Suprapubic skin (tissue), 4 donors: ENCODE measurements at regions not wholly inside any gene's neighbourhood (a gene's known extent, or its start where the extent isn't known, plus 50 kb on each side); places are given as distances from the start of the nearest gene placed in this dataset.

Experiments used
- DNase-seq, 2 donors: peaks; one replicate each; pipeline ENCODE4 v3.0.0-alpha.2; 2019; ENCODE audit warnings: low spot score in 2 of 2
- H3K27ac ChIP-seq: fragments of 200-600 bp; sonication (generic); one replicate; pipeline ENCODE4 v1.5.1; 2019
- H3K27me3 ChIP-seq: fragments of 200-600 bp; sonication (generic); one replicate; pipeline ENCODE4 v1.5.1; 2019
- H3K36me3 ChIP-seq: fragments of 200-600 bp; sonication (generic); one replicate; pipeline ENCODE4 v1.5.1; 2019
- H3K4me1 ChIP-seq: fragments of 200-600 bp; sonication (generic); one replicate; pipeline ENCODE4 v1.5.1; 2019
- H3K4me3 ChIP-seq: fragments of 200-600 bp; sonication (generic); one replicate; pipeline ENCODE4 v1.5.1; 2019; ENCODE audit warnings: mild to moderate bottlenecking
- H3K9me3 ChIP-seq: fragments of 200-600 bp; sonication (generic); one replicate; pipeline ENCODE4 v1.5.1; 2019
- CTCF ChIP-seq, 2 donors: fragments of 200-600 bp in 1 of 2; fragments of 450-650 bp in 1 of 2; sonication (generic) in 1 of 2; IDR thresholded peaks; one replicate each; pipeline ENCODE4 v1.5.1; 2016 to 2019; ENCODE audit warnings: antibody characterized with exemption in 2 of 2, mild to moderate bottlenecking in 1 of 2, moderate library complexity in 1 of 2
- EP300 ChIP-seq: sonication (generic); formaldehyde crosslinking; IDR thresholded peaks from one replicate; pipeline ENCODE4 v1.6.1; 2017; ENCODE audit warnings: antibody characterized with exemption
- POLR2A ChIP-seq, 2 donors: fragments of 450-650 bp; IDR thresholded peaks; one replicate each; pipeline ENCODE4 v1.6.1; 2017; ENCODE audit warnings: antibody characterized with exemption in 2 of 2, mild to moderate bottlenecking in 2 of 2, moderate library complexity in 2 of 2
- POLR2AphosphoS5 ChIP-seq, 3 donors: sonication (generic); formaldehyde crosslinking; IDR thresholded peaks; one replicate each; pipeline ENCODE4 v1.6.1; 2017; ENCODE audit warnings: antibody characterized with exemption in 3 of 3
- WGBS: methylation state at CpG from one replicate; pipeline ENCODE4 v1.1.5; 2018; 5-methylcytosine and 5-hydroxymethylcytosine counted together

GRCh38 chr3:22685597-22685996, 517.5 kb upstream of the UBE2E2 start:
- no peaks in the 10 kb centered on the region for H3K4me1 ChIP-seq
- no peak for DNase-seq
- no peak overlapping the region for H3K27ac ChIP-seq
- WGBS = 80% methylated on average over 2 of the region's 2 CpGs
- H3K27me3 ChIP-seq = no peaks in the 10 kb centered on the region
- H3K4me3 ChIP-seq = no peak overlapping the region
- no peaks in the 10 kb centered on the region for H3K9me3 ChIP-seq
- H3K36me3 ChIP-seq = no peaks in the 10 kb centered on the region
- TF ChIP-seq POLR2A (IDR thresholded peaks at IDR 0.05) = no peak

- TF ChIP-seq EP300 = no peak
- no peak for TF ChIP-seq POLR2AphosphoS5 (IDR thresholded peaks at IDR 0.05)
- TF ChIP-seq POLR2A (IDR thresholded peaks at IDR 0.05) = no peak
- TF ChIP-seq CTCF (IDR thresholded peaks at IDR 0.05) = no peak
- Histone ChIP-seq H3K4me1 (no peaks in the 10 kb centered on the region), H3K36me3 (no peaks in the 10 kb centered on the region), H3K9me3 (no peaks in the 10 kb centered on the region), H3K4me3 (no peak overlapping the region), H3K27ac (no peak overlapping the region), H3K27me3 (no peaks in the 10 kb centered on the region)
- DNase-seq = no peak
- WGBS = 76% methylated on average over 2 of the region's 2 CpGs
These were observed 511.7 kb upstream of the UBE2E2 start for GRCh38 chr3:22691407-22691806.

- WGBS = 74% methylated on average over 5 of the region's 5 CpGs
These were observed 511.1 kb upstream of the UBE2E2 start for GRCh38 chr3:22691856-22692628.

GRCh38 chr3:22700876-22701275, 502.3 kb upstream of the UBE2E2 start:
- Histone ChIP-seq H3K4me1 (no peaks in the 10 kb centered on the region), H3K4me3 (no peak overlapping the region), H3K36me3 (no peaks in the 10 kb centered on the region), H3K9me3 (no peaks in the 10 kb centered on the region), H3K27me3 (no peaks in the 10 kb centered on the region), H3K27ac (no peak overlapping the region)
- DNase-seq = no peak
- TF ChIP-seq POLR2A (IDR thresholded peaks at IDR 0.05) = no peak
- no peak for TF ChIP-seq POLR2AphosphoS5 (IDR thresholded peaks at IDR 0.05)
- no peak for TF ChIP-seq CTCF (IDR thresholded peaks at IDR 0.05)
- no peak for TF ChIP-seq EP300

More at GRCh38 chr3:22691856-22692628, 511.1 kb upstream of the UBE2E2 start:
- Histone ChIP-seq H3K9me3 (no peaks in the 10 kb centered on the region), H3K36me3 (no peaks in the 10 kb centered on the region), H3K4me3 (no peak overlapping the region), H3K4me1 (no peaks in the 10 kb centered on the region), H3K27me3 (no peaks in the 10 kb centered on the region), H3K27ac (no peak overlapping the region)
- TF ChIP-seq EP300 = no peak
- TF ChIP-seq POLR2A (IDR thresholded peaks at IDR 0.05) = no peak
- TF ChIP-seq POLR2AphosphoS5 (IDR thresholded peaks at IDR 0.05) = no peak
- TF ChIP-seq CTCF (IDR thresholded peaks at IDR 0.05) = no peak
- no peak for DNase-seq

GRCh38 chr3:22704166-22704565, 499.0 kb upstream of the UBE2E2 start:
- 60% methylated on average over 3 of the region's 3 CpGs for WGBS
- Histone ChIP-seq H3K36me3 (no peaks in the 10 kb centered on the region), H3K4me3 (no peak overlapping the region), H3K27me3 (no peaks in the 10 kb centered on the region), H3K9me3 (no peaks in the 10 kb centered on the region), H3K4me1 (no peaks in the 10 kb centered on the region), H3K27ac (no peak overlapping the region)
- DNase-seq = no peak
- no peak for TF ChIP-seq POLR2AphosphoS5 (IDR thresholded peaks at IDR 0.05)
- no peak for TF ChIP-seq POLR2A (IDR thresholded peaks at IDR 0.05)
- TF ChIP-seq EP300 = no peak
- no peak for TF ChIP-seq CTCF (IDR thresholded peaks at IDR 0.05)
